Kasumi-1 (cell line): ENCODE measurements at regions not wholly inside any gene's neighbourhood (a gene's known extent, or its start where the extent isn't known, plus 50 kb on each side); places are given as distances from the start of the nearest gene placed in this dataset.
"Not testable (repeated sequence)": the region's sequence is repeated elsewhere in the genome, so short reads cannot be mapped to it uniquely, and the experiment has no call there.

Experiments used
- DNase-seq, 2 experiments: peaks; one replicate each; lab custom pipeline; 2025; lab: John Stamatoyannopoulos, UW

DNA sequence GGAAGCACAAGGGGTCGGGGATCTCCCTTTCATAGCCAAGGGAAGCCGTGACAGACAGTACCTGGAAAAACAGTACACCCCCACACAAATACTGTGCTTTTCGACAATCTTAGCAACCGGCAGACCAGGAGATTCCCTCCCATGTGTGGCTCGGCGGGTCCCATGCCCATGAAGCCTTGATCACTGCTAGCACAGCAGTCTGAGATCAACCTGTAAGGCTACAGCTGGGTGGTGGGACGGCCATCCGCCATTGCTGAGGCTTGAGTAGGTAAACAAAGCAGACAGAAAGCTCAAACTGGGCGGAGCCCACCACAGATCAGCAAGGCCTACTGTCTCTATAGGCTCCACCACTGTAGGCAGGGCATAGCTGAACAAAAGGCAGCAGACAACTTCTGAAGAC is 180.2 kb upstream of the SOX6 start:
- DNase-seq, result no peak

GRCh38 chr11:16528639-16529038 is 172.3 kb upstream of the SOX6 start:
- no peak for DNase-seq

GRCh38 chr11:16527525-16528246 is 171.3 kb upstream of the SOX6 start:
- DNase-seq, result no peak

- no peak for DNase-seq
These were observed 170.6 kb upstream of the SOX6 start for GRCh38 chr11:16526947-16527346.

- DNase-seq, result not testable (repeated sequence)
These were observed 164.4 kb upstream of the SOX6 start for GRCh38 chr11:16520713-16521112.

DNA sequence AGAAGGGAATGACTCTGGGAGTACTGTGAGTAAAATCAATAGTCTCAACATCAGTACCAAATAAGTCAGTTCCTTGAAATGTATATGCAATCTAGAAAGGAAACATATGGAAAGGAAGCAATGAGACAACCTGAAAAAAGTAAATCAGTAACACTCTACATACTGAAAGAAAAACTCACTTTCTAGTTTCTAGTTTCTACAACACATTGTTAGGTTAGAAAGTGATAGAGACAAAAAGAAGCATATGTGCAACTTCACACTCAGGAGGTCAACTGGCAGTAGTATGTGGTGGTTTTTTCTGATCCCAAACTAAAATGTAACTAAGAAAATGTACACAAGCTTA is 156.5 kb upstream of the SOX6 start:
- no peak for DNase-seq

DNA sequence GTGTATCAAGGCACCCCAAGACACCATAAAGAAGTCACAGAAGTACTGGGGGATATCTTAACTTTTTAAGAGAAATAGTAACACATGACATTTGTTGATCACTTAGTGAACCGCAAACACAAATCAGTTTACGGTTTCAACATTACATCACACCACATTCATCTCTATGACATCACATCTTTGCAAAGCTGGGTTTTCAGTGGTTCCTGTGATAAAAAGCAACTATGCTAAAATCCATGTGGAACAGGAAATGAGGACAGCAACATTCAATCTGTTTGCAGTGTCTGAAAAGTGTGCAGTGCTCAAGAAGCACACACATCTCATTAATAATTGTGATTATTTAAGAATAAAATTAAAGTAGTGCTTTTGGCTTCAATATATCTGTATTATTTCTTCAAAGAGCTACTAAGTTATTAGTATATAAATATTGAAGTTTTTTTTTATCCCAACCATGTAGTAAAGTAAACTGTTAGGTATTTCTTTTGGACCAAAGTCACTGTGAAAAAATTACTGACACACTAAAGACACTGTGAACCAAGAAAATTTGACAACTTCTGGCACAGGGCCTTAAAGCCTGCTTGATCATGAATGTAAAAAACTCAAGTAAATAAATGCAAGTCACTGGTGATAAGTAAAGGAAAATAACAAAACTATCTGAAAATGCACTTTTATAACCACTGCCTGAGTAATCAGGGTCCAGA is 156.0 kb upstream of the SOX6 start:
- no peak for DNase-seq

DNA sequence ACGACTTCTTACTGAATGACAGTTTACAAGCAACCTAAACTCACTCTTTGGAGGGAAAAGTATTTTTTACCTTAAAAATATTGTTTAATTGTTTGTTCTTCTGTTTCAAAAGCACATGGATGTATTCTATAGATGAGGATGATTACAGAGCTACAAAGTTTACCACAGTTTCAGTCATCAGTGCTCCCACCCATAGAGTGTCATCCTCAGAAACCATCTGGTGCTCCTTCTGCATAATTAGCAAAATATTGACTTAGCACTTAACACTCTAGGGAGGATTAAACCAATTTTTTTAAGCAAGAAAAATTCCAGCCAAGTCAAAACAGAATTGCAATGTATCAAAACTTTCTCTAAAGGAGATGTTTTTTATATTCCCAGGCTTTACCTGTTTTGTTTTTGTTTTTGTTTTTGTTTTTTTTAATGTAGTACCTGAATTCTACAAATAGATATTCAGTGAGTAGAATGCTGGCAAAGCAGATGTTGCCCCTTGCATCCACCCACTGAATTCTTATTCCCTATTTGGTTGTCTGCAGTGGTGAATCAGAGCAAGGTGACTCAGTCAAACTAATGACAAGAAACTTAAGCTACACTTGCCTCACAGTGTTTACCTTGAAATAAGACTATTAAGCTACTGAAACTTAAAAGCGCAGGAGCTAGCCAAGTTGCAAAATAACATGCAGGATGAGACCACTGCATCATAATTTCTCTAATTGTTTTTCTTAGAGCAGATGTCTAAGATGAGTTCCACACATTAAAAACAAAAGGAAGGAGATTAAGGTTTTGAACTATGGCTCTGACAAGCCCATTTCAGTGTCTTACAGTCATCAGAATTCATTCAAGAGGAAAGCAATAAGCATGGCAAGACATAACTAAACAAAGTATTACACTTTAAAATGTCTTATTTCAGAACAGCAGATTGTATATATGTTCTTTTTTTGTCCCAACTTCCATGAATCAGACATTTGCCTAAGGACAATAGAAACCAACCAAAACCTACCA is 155.1 kb upstream of the SOX6 start:
- DNase-seq, result no peak

DNA sequence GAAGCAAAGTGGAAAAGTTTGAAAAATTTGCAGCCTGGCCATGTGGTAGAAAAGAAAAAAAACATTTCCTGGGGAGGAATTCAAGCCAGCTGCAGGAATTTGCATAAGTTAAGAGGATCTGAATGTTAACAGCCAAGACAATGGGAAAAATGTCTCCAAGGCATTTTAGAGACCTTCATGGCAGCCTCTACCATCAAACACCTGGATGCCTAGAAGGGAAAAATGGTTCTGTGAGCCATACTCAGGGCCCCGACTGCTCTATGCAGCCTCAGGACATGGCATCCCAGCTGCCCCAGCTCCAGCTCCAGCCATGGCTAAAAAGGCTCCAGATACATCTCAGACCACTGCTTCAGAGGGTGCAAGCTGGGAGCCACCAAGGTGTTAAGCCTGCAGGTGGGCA is 149.1 kb upstream of the SOX6 start:
- no peak for DNase-seq

DNA sequence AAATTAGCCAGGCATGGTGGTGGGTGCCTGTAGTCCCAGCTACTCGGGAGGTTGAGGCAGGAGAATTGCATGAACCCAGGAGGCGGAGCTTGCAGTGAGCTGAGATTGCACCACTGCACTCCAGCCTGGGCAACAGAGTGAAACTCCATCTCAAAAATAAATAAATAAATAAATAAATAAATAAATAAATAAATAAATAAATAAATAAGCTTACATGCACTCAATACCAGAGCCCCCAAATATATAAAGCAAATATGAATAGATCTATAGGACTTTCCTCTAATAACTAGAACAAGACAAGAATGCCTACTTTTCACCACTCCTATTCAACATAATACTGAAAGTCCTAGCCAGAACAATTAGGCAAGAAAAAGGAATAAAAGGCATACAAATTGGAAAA is 147.5 kb upstream of the SOX6 start:
- DNase-seq, result not testable (repeated sequence)

GRCh38 chr11:16494918-16495691 is 138.8 kb upstream of the SOX6 start:
- DNase-seq, result no peak

DNA sequence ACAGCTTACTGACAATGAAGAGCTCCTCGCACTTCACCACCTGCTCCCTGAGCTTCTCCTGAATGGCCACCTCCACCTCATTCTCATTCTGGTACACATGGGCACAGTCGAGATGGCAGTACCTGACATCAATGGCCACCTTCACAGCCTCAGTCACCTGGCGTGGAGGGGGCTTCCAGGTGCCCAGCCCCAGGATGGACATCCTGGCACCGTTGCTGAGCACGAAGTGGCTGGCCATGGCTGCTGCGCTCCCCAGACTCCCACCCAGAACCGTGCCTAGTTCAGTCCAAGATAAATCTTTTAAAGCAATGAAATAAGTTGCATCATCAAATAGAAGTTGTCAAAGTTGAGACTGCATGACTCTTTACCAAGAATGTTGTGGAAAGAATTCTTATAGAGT is 128.1 kb upstream of the SOX6 start:
- DNase-seq, result no peak

GRCh38 chr11:16474659-16475058 is 118.3 kb upstream of the SOX6 start:
- no peak for DNase-seq

- no peak for DNase-seq
These were observed 113.6 kb upstream of the SOX6 start for GRCh38 chr11:16469968-16470367.

DNA sequence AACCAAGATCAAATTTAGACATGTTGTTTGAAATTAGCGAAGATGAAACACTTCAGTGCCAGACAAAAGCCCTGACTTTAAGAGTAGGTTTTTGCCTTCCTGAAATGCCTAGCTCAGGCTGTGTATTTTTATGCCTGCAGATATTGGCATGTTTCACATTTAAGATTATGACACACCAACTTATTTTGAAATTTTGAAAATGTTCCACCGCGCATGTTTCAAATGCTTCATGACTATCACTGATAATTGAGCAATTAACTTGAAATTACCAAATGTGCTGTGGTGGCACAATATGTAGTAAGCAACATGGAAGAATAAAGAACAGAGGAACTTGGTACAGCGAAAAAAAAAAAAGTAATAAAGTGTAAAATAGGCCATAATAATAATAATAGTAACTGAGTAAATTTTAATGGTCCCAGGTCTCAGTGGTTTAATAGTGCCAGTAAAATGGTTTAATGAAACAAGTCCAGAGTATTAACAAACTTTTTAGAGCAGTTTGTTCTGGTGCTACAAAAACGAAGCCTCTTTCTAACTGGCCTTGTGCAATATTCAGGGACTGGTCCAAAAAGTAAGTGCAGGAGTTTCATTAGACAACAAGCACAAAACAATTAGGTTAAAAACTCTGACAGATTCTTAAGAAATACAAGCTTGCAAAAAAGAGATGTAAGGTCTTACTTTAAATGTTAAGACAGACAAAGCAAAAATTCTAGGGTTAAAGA is 112.5 kb upstream of the SOX6 start:
- DNase-seq, result no peak

DNA sequence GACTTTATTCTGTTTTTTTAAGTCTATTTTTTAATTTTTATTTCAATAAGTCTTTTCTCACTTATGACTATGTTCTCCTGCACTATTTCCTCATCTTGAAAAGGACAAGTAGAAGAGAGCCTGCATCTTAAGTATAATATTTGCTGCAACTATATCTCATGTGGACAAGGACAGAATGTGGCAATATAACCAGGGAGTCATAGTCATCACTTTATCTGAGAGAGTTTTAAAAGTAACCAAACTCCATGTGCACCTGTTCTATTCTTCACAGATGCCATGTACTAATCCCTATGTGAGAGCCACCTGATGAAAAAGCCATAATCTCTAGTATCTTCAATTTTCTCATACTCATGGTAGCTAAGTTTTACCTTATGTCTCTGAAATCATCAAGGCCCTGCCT is 104.2 kb upstream of the SOX6 start:
- no peak for DNase-seq

DNA sequence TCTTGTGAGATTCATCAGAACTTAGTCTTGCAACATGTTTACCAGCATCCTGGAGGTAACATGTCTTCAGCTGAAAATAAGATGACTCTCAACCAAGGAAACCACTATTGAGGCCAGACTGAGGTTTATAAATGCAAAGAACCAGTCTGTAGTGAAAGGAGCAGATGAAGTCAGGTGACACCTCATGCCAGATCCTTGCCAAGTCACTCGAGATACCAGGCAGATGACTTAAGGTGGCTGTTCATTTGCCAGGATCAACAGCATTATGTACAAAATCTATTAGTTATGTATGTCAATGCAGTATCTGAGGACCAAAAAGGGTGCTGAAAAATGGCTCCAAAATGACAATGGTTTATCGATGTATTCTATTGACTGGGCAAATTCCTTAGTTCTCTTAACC is 100.0 kb upstream of the SOX6 start:
- no peak for DNase-seq

DNA sequence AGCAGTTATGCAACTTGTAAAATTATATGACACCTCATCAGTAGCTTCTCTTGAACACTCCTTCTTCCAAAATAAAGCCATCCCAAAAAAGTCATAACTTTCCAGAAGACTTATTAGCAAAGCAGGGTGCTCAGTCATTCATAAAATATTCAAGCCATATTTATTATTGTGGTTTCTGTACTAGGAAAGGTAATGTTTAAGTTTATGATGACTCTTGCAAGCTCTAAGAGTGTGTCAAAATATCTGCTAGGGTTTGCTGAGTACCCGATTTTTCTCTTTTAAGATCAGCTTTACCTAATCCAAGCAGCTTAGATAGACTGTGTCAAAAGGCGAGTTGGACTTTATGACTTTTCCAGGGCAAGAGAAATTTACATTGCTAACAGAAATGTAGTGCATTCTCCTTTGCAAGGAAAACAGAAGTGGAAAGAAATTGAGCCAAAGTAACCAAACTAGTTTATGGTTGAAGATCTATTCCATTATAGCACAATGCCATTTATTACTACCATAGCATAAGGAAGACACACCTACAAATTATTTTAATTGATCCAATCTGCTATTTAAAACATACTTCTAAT is 98.0 kb upstream of the SOX6 start:
- DNase-seq, result no peak

DNA sequence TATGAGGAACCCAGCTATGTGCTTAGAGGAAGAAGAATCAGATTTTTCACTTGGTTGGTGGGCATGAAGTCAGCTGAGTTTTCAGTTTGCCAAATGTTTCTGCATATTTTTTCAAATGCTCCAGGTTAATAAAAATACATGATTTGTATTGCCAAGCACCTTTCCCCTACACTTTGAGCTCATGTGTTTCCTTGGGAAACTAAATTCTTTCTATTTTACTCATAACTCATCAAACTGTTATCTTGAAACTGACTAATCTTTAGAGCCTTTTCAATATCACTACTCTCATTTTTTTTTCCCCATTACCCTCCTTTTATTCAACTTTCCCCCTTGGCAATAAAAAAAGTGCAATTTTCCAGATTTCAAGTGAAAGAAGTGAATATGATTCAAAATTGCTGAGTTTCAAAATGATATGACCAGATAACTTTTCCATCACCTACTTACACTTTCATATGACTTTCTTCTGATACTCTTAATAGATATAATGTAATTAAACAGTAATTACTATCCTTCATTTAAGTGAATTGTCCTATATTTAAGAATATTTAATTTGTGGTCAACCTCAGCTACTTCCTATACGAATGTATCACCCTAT is 91.9 kb upstream of the SOX6 start:
- no peak for DNase-seq

- no peak for DNase-seq
These were observed 85.1 kb upstream of the SOX6 start for GRCh38 chr11:16441461-16441860.

- DNase-seq, result no peak
These were observed 83.8 kb upstream of the SOX6 start for GRCh38 chr11:16440136-16440535.
